ENCODE measurements at regions not wholly inside any gene's neighbourhood (a gene's known extent, or its start where the extent isn't known, plus 50 kb on each side); places are given as distances from the start of the nearest gene placed in this dataset.

GRCh38 chr5:15170173-15170572 is 298.6 kb upstream of the ANKH start:
- Histone ChIP-seq H3K9me3 (ENCODE audit: insufficient read depth, low read depth, low read length) (peaks cover 6% of the 10 kb centered on the region), H3K4me3 (ENCODE audit: low read depth, low read length) (no peak overlapping the region), H4K12ac (ENCODE audit: low read depth, low read length) (no peak overlapping the region), H3K4me1 (ENCODE audit: control insufficient read depth in 1 of 2, insufficient read depth in 2 of 2, low read length in 2 of 2) (peaks cover 0 to 2% of the 10 kb centered on the region in 2 experiments), H3K27ac (ENCODE audit: low read depth, low read length) (no peak overlapping the region), H3K9ac (ENCODE audit: low read length) (no peak overlapping the region), H2AK5ac (ENCODE audit: low read length) (no peak overlapping the region), H3K27me3 (ENCODE audit: insufficient read depth, low read length) (no peaks in the 10 kb centered on the region), H3K79me2 (ENCODE audit: control insufficient read depth, insufficient read depth, low read length, poor library complexity) (no peaks in the 10 kb centered on the region), H2AFZ (ENCODE audit: insufficient read depth, low read length, poor library complexity) (no peak overlapping the region), H2BK12ac (ENCODE audit: low read length) (no peak overlapping the region), H2BK5ac (ENCODE audit: low read depth, low read length, poor library complexity) (no peak overlapping the region), H3K23ac (ENCODE audit: low read length) (no peak overlapping the region), H3K4ac (ENCODE audit: low read depth, low read length) (no peak overlapping the region), H3K79me1 (ENCODE audit: low read length) (no peaks in the 10 kb centered on the region), H3K14ac (ENCODE audit: low read length) (no peak overlapping the region), H3K4me2 (ENCODE audit: low read length) (no peak overlapping the region), H4K91ac (ENCODE audit: low read depth, low read length) (no peak overlapping the region), H3K36me3 (ENCODE audit: control insufficient read depth in 1 of 2, insufficient read depth in 2 of 2, low read length in 2 of 2) (no peaks in the 10 kb centered on the region), H2BK120ac (ENCODE audit: insufficient read depth, low read length, poor library complexity) (no peak overlapping the region), H4K8ac (ENCODE audit: low read depth, low read length) (no peak overlapping the region), H3K18ac (ENCODE audit: low read length) (no peak overlapping the region)
- DNase-seq = no peak
- WGBS (ENCODE audit: extremely low coverage, insufficient coverage, insufficient read length) = no CpG with 5 or more reads among the region's 1 CpG

DNA sequence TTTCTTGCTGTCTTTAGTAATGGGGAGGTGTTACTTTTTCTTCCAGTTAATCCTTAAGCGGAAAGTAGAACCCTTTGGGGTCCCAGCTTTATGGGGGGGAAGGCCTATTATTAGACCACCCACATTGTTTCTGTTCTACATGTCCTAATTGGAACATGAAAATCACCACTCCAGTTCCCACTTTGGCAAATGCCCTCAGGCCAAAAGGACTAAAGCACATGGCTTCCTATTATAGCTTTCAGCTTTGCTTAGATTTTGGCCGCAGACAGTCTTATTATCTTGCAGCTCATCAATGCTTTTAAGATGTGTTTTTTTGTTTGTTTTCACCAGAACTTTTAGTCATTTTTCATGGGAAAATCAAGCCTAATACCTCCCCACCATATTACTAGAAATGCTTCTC is 296.8 kb upstream of the ANKH start:
- no peak overlapping the region for H4K8ac ChIP-seq (ENCODE audit: low read depth, low read length)
- H3K14ac ChIP-seq (ENCODE audit: low read length) = no peak overlapping the region
- H3K79me1 ChIP-seq (ENCODE audit: low read length) = no peaks in the 10 kb centered on the region
- H4K91ac ChIP-seq (ENCODE audit: low read depth, low read length) = no peak overlapping the region
- no peak overlapping the region for H3K23ac ChIP-seq (ENCODE audit: low read length)
- no peak overlapping the region for H3K4me3 ChIP-seq (ENCODE audit: low read depth, low read length)
- no peak overlapping the region for H3K27ac ChIP-seq (ENCODE audit: low read depth, low read length)
- no CpG with 5 or more reads among the region's 2 CpGs for WGBS (ENCODE audit: extremely low coverage, insufficient coverage, insufficient read length)
- H3K18ac ChIP-seq (ENCODE audit: low read length) = no peak overlapping the region
- H3K79me2 ChIP-seq (ENCODE audit: control insufficient read depth, insufficient read depth, low read length, poor library complexity) = no peaks in the 10 kb centered on the region
- H3K9me3 ChIP-seq (ENCODE audit: insufficient read depth, low read depth, low read length) = peaks cover 4% of the 10 kb centered on the region
- no peak overlapping the region for H2AK5ac ChIP-seq (ENCODE audit: low read length)
- H3K27me3 ChIP-seq (ENCODE audit: insufficient read depth, low read length) = no peaks in the 10 kb centered on the region
- no peaks in the 10 kb centered on the region for H3K36me3 ChIP-seq (ENCODE audit: control insufficient read depth in 1 of 2, insufficient read depth in 2 of 2, low read length in 2 of 2)
- no peak overlapping the region for H2BK12ac ChIP-seq (ENCODE audit: low read length)
- H3K4me2 ChIP-seq (ENCODE audit: low read length) = no peak overlapping the region
- DNase-seq = no peak
- no peak overlapping the region for H2BK5ac ChIP-seq (ENCODE audit: low read depth, low read length, poor library complexity)
- H3K4ac ChIP-seq (ENCODE audit: low read depth, low read length) = no peak overlapping the region
- H4K12ac ChIP-seq (ENCODE audit: low read depth, low read length) = no peak overlapping the region
- no peak overlapping the region for H2BK120ac ChIP-seq (ENCODE audit: insufficient read depth, low read length, poor library complexity)
- no peak overlapping the region for H3K9ac ChIP-seq (ENCODE audit: low read length)
- H2AFZ ChIP-seq (ENCODE audit: insufficient read depth, low read length, poor library complexity) = no peak overlapping the region
- H3K4me1 ChIP-seq (ENCODE audit: control insufficient read depth in 1 of 2, insufficient read depth in 2 of 2, low read length in 2 of 2) = peaks cover 0 to 2% of the 10 kb centered on the region in 2 experiments

GRCh38 chr5:15160091-15160490 is 288.5 kb upstream of the ANKH start:
- Histone ChIP-seq H3K4me3 (ENCODE audit: low read depth, low read length) (no peak overlapping the region), H3K18ac (ENCODE audit: low read length) (no peak overlapping the region), H3K4me2 (ENCODE audit: low read length) (no peak overlapping the region), H2AFZ (ENCODE audit: insufficient read depth, low read length, poor library complexity) (no peak overlapping the region), H2BK120ac (ENCODE audit: insufficient read depth, low read length, poor library complexity) (no peak overlapping the region), H3K4me1 (ENCODE audit: control insufficient read depth in 1 of 2, insufficient read depth in 2 of 2, low read length in 2 of 2) (peaks cover 0 to 2% of the 10 kb centered on the region in 2 experiments), H3K27me3 (ENCODE audit: insufficient read depth, low read length) (no peaks in the 10 kb centered on the region), H3K27ac (ENCODE audit: low read depth, low read length) (no peak overlapping the region), H3K9me3 (ENCODE audit: insufficient read depth, low read depth, low read length) (peaks cover 3% of the 10 kb centered on the region), H4K8ac (ENCODE audit: low read depth, low read length) (no peak overlapping the region), H3K79me1 (ENCODE audit: low read length) (no peaks in the 10 kb centered on the region), H3K36me3 (ENCODE audit: control insufficient read depth in 1 of 2, insufficient read depth in 2 of 2, low read length in 2 of 2) (no peaks in the 10 kb centered on the region), H3K9ac (ENCODE audit: low read length) (no peak overlapping the region), H4K12ac (ENCODE audit: low read depth, low read length) (no peak overlapping the region), H3K79me2 (ENCODE audit: control insufficient read depth, insufficient read depth, low read length, poor library complexity) (no peaks in the 10 kb centered on the region), H2AK5ac (ENCODE audit: low read length) (no peak overlapping the region), H2BK5ac (ENCODE audit: low read depth, low read length, poor library complexity) (no peak overlapping the region), H3K4ac (ENCODE audit: low read depth, low read length) (no peak overlapping the region), H2BK12ac (ENCODE audit: low read length) (no peak overlapping the region), H3K14ac (ENCODE audit: low read length) (no peak overlapping the region), H4K91ac (ENCODE audit: low read depth, low read length) (no peak overlapping the region), H3K23ac (ENCODE audit: low read length) (no peak overlapping the region)
- no CpG with 5 or more reads among the region's 2 CpGs for WGBS (ENCODE audit: extremely low coverage, insufficient coverage, insufficient read length)
- DNase-seq = no peak

DNA sequence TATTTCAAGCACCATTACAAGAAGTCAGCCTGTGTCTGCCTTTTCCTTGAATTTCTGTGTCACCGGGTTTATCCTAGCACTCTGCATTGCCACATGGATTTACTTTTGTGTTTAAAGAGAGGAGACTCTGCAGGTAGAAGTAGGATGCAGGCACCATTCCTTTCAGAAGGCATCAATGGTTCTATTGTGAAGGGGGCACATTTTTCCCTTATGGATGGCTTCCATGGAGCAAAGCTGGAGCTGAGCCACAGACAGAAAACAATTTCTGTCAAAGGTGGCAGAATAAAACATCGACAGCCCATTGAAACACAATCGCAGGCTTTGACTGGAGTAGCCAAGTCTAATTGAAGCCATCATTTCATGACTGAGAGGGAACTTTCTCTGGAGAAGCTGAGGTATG is 288.0 kb upstream of the ANKH start:
- Histone ChIP-seq H3K14ac (ENCODE audit: low read length) (no peak overlapping the region), H3K23ac (ENCODE audit: low read length) (no peak overlapping the region), H4K91ac (ENCODE audit: low read depth, low read length) (no peak overlapping the region), H3K9me3 (ENCODE audit: insufficient read depth, low read depth, low read length) (peaks cover 3% of the 10 kb centered on the region), H2BK5ac (ENCODE audit: low read depth, low read length, poor library complexity) (no peak overlapping the region), H3K36me3 (ENCODE audit: control insufficient read depth in 1 of 2, insufficient read depth in 2 of 2, low read length in 2 of 2) (no peaks in the 10 kb centered on the region), H3K18ac (ENCODE audit: low read length) (no peak overlapping the region), H4K8ac (ENCODE audit: low read depth, low read length) (no peak overlapping the region), H3K9ac (ENCODE audit: low read length) (no peak overlapping the region), H3K27me3 (ENCODE audit: insufficient read depth, low read length) (no peaks in the 10 kb centered on the region), H3K79me1 (ENCODE audit: low read length) (no peaks in the 10 kb centered on the region), H2BK12ac (ENCODE audit: low read length) (no peak overlapping the region), H3K27ac (ENCODE audit: low read depth, low read length) (no peak overlapping the region), H2AK5ac (ENCODE audit: low read length) (no peak overlapping the region), H3K4me3 (ENCODE audit: low read depth, low read length) (no peak overlapping the region), H2AFZ (ENCODE audit: insufficient read depth, low read length, poor library complexity) (no peak overlapping the region), H3K4me1 (ENCODE audit: control insufficient read depth in 1 of 2, insufficient read depth in 2 of 2, low read length in 2 of 2) (peaks cover 0 to 2% of the 10 kb centered on the region in 2 experiments), H3K79me2 (ENCODE audit: control insufficient read depth, insufficient read depth, low read length, poor library complexity) (no peaks in the 10 kb centered on the region), H2BK120ac (ENCODE audit: insufficient read depth, low read length, poor library complexity) (no peak overlapping the region), H3K4me2 (ENCODE audit: low read length) (no peak overlapping the region), H4K12ac (ENCODE audit: low read depth, low read length) (no peak overlapping the region), H3K4ac (ENCODE audit: low read depth, low read length) (no peak overlapping the region)
- WGBS (ENCODE audit: extremely low coverage, insufficient coverage, insufficient read length) = no CpG with 5 or more reads among the region's 3 CpGs
- no peak for DNase-seq
